Common myeloid progenitor, CD34-positive (primary cell): ENCODE measurements at regions not wholly inside any gene's neighbourhood (a gene's known extent, or its start where the extent isn't known, plus 50 kb on each side); places are given as distances from the start of the nearest gene placed in this dataset.

Experiments
- CTCF ChIA-PET: fragments of 350-600 bp; sonication (Branson Sonifier 250); formaldehyde crosslinking; loops from one replicate; lab custom pipeline; 2021; ENCODE audit warnings: antibody characterized with exemption; lab: Charles Lee
- POLR2A ChIA-PET: fragments of 350-600 bp; sonication (Branson Sonifier 250); formaldehyde crosslinking; loops from one replicate; lab custom pipeline; 2021; ENCODE audit warnings: antibody characterized with exemption; lab: Charles Lee
- DNase-seq, 3 donors: peaks; one replicate each; pipeline versions ENCODE4 v3.0.0 to v3.0.0-alpha.2; 2013
- H3K27ac ChIP-seq, 2 experiments: 1 replicate in 1 of 2; 2 replicates in 1 of 2; pipeline ENCODE4 v1.7.0; 2013; ENCODE audit warnings: inconsistent platforms in 2 of 2, low read length in 2 of 2, mild to moderate bottlenecking in 2 of 2, low read depth in 1 of 2, moderate library complexity in 1 of 2; ENCODE audit not compliant: severe bottlenecking in 2 of 2, insufficient read depth in 1 of 2, poor library complexity in 1 of 2
- H3K27me3 ChIP-seq, 5 experiments: replicated peaks in 2 of 5; 1 replicate in 3 of 5; 2 replicates in 2 of 5; pipeline versions ENCODE4 v1.6.1 to v1.7.0; 2013; ENCODE audit warnings: low read length in 4 of 5, mild to moderate bottlenecking in 2 of 5, moderate library complexity in 2 of 5, inconsistent platforms in 1 of 5; ENCODE audit not compliant: insufficient read depth in 5 of 5, control insufficient read depth in 4 of 5
- H3K36me3 ChIP-seq, 4 experiments: 1 replicate in 2 of 4; 2 replicates in 2 of 4; pipeline versions ENCODE4 v1.6.1 to v1.7.0; 2013; ENCODE audit warnings: low read length in 3 of 4, control low read depth in 1 of 4, mild to moderate bottlenecking in 1 of 4; ENCODE audit not compliant: control insufficient read depth in 4 of 4, insufficient read depth in 4 of 4
- H3K4me1 ChIP-seq, 4 experiments: 1 replicate in 3 of 4; 2 replicates in 1 of 4; pipeline versions ENCODE4 v1.6.1 to v1.7.1; 2013; ENCODE audit warnings: low read length in 3 of 4, mild to moderate bottlenecking in 3 of 4, control low read depth in 1 of 4, inconsistent platforms in 1 of 4, moderate library complexity in 1 of 4; ENCODE audit not compliant: control insufficient read depth in 4 of 4, insufficient read depth in 4 of 4; ENCODE audit errors: control extremely low read depth in 1 of 4
- H3K4me3 ChIP-seq, 7 experiments: 1 replicate in 4 of 7; 2 replicates in 3 of 7; pipeline versions ENCODE4 v1.5.1 to v1.7.0; 2013; ENCODE audit warnings: mild to moderate bottlenecking in 7 of 7, low read length in 6 of 7, moderate library complexity in 6 of 7, inconsistent platforms in 2 of 7, low read depth in 2 of 7, control low read depth in 1 of 7; ENCODE audit not compliant: insufficient read depth in 4 of 7, control insufficient read depth in 1 of 7; ENCODE audit errors: extremely low read depth in 1 of 7
- H3K9me3 ChIP-seq, 5 experiments: 1 replicate in 4 of 5; 2 replicates in 1 of 5; pipeline versions ENCODE4 v1.6.1 to v1.7.1; 2013; ENCODE audit warnings: low read length in 4 of 5, mild to moderate bottlenecking in 2 of 5, inconsistent platforms in 1 of 5, low read depth in 1 of 5, moderate library complexity in 1 of 5; ENCODE audit not compliant: control insufficient read depth in 4 of 5, insufficient read depth in 2 of 5; ENCODE audit errors: control extremely low read depth in 1 of 5
- WGBS: methylation state at CpG from one replicate; pipeline ENCODE4 v1.1.5; 2013; ENCODE audit not compliant: insufficient coverage; 5-methylcytosine and 5-hydroxymethylcytosine counted together

- H3K36me3 ChIP-seq: no peaks in the 10 kb centered on the region
- H3K9me3 ChIP-seq: peaks cover 0 to 3% (median 0%) of the 10 kb centered on the region in 5 experiments
- ChIA-PET CTCF (no interaction called here), POLR2A (no interaction called here)
- 92% methylated on average over 5 of the region's 5 CpGs for WGBS
- H3K4me1 ChIP-seq: no peaks in the 10 kb centered on the region
- no peak for DNase-seq
- no peak overlapping the region for H3K27ac ChIP-seq
- no peak overlapping the region for H3K4me3 ChIP-seq
- peaks cover 0 to 1% (median 0%) of the 10 kb centered on the region in 5 experiments for H3K27me3 ChIP-seq
Measured at GRCh38 chr5:118752969-118753368, 235.4 kb downstream of the DTWD2 start.

GRCh38 chr5:118736396-118736795 lies 252.0 kb downstream of the DTWD2 start:
- Histone ChIP-seq H3K9me3 (peaks cover 0 to 1% (median 0%) of the 10 kb centered on the region in 5 experiments), H3K4me3 (no peak overlapping the region), H3K4me1 (no peaks in the 10 kb centered on the region), H3K27me3 (no peaks in the 10 kb centered on the region), H3K27ac (no peak overlapping the region), H3K36me3 (no peaks in the 10 kb centered on the region)
- WGBS: 90% methylated on average over 2 of the region's 4 CpGs
- ChIA-PET POLR2A (no interaction called here), CTCF (no interaction called here)
- DNase-seq: no peak

- H3K4me3 ChIP-seq: no peak overlapping the region
- H3K27me3 ChIP-seq: no peaks in the 10 kb centered on the region
- H3K27ac ChIP-seq: no peak overlapping the region
- H3K36me3 ChIP-seq: no peaks in the 10 kb centered on the region
- no peak for DNase-seq
- H3K9me3 ChIP-seq: peaks cover 0 to 5% (median 0%) of the 10 kb centered on the region in 5 experiments
- 80% methylated on average over 1 of the region's 3 CpGs for WGBS
- CTCF ChIA-PET: no interaction called here
- POLR2A ChIA-PET: no interaction called here
- no peaks in the 10 kb centered on the region for H3K4me1 ChIP-seq
Measured at GRCh38 chr5:118733394-118733793, 255.0 kb downstream of the DTWD2 start.

- no peak overlapping the region for H3K4me3 ChIP-seq
- CTCF ChIA-PET: no interaction called here
- POLR2A ChIA-PET: no interaction called here
- H3K27ac ChIP-seq: no peak overlapping the region
- H3K4me1 ChIP-seq: no peaks in the 10 kb centered on the region
- no peaks in the 10 kb centered on the region for H3K27me3 ChIP-seq
- H3K9me3 ChIP-seq: peaks cover 0 to 4% (median 0%) of the 10 kb centered on the region in 5 experiments
- WGBS: 83% methylated on average over 2 of the region's 2 CpGs
- DNase-seq: no peak
- no peaks in the 10 kb centered on the region for H3K36me3 ChIP-seq
Measured at GRCh38 chr5:118728191-118728590, 260.2 kb downstream of the DTWD2 start.

- CTCF ChIA-PET: no interaction called here
- no peak for DNase-seq
- Histone ChIP-seq H3K36me3 (no peaks in the 10 kb centered on the region), H3K4me1 (no peaks in the 10 kb centered on the region), H3K27me3 (no peaks in the 10 kb centered on the region), H3K4me3 (no peak overlapping the region), H3K27ac (no peak overlapping the region), H3K9me3 (peaks cover 0 to 4% (median 0%) of the 10 kb centered on the region in 5 experiments)
- WGBS: 92% methylated on average over 3 of the region's 3 CpGs
- POLR2A ChIA-PET: no interaction called here
Measured at GRCh38 chr5:118726891-118727290, 261.5 kb downstream of the DTWD2 start.

GRCh38 chr5:118723021-118723338 lies 265.4 kb downstream of the DTWD2 start:
- no peaks in the 10 kb centered on the region for H3K4me1 ChIP-seq
- no peaks in the 10 kb centered on the region for H3K9me3 ChIP-seq
- H3K27ac ChIP-seq: no peak overlapping the region
- CTCF ChIA-PET: no interaction called here
- no peaks in the 10 kb centered on the region for H3K36me3 ChIP-seq
- POLR2A ChIA-PET: no interaction called here
- H3K27me3 ChIP-seq: no peaks in the 10 kb centered on the region
- no peak for DNase-seq
- H3K4me3 ChIP-seq: no peak overlapping the region

- CTCF ChIA-PET: no interaction called here
Measured at GRCh38 chr5:118722122-118723020, 266.0 kb downstream of the DTWD2 start.

More at GRCh38 chr5:118722122-118723020, 266.0 kb downstream of the DTWD2 start:
- no peaks in the 10 kb centered on the region for H3K36me3 ChIP-seq
- H3K27me3 ChIP-seq: no peaks in the 10 kb centered on the region
- 80% methylated on average over 5 of the region's 7 CpGs for WGBS
- no peaks in the 10 kb centered on the region for H3K4me1 ChIP-seq
- H3K4me3 ChIP-seq: no peak overlapping the region
- DNase-seq: peak in 2 of 3 donors; percentile 1 to 14
- H3K27ac ChIP-seq: no peak overlapping the region
- no peaks in the 10 kb centered on the region for H3K9me3 ChIP-seq
- POLR2A ChIA-PET: no interaction called here
